ENCODE measurements at regions not wholly inside any gene's neighbourhood (a gene's known extent, or its start where the extent isn't known, plus 50 kb on each side); places are given as distances from the start of the nearest gene placed in this dataset.

- Histone ChIP-seq H4K8ac (replicated peaks; ENCODE audit: insufficient read length, low read depth, low read length) (no peak overlapping the region), H3K27me3 (ENCODE audit: insufficient read depth, low read length) (no peaks in the 10 kb centered on the region), H3K23ac (ENCODE audit: insufficient read length, low read depth, low read length) (no peak overlapping the region), H2BK5ac (ENCODE audit: insufficient read length, low read length) (no peak overlapping the region), H2AK5ac (ENCODE audit: insufficient read length, low read length) (no peak overlapping the region), H3K4me2 (ENCODE audit: insufficient read depth, insufficient read length, low read length) (no peak overlapping the region), H3K56ac (ENCODE audit: insufficient read length, low read depth, low read length) (no peak overlapping the region), H3K18ac (ENCODE audit: insufficient read length, low read depth, low read length) (no peak overlapping the region), H3T11ph (ENCODE audit: low read length) (no peak overlapping the region), H3K4ac (ENCODE audit: low read depth, low read length) (no peak overlapping the region), H3K14ac (ENCODE audit: insufficient read depth, low read length) (no peak overlapping the region), H2BK12ac (ENCODE audit: insufficient read length, low read depth, low read length) (no peak overlapping the region), H3K27ac (ENCODE audit: insufficient read length, low read depth, low read length) (no peak overlapping the region), H4K5ac (ENCODE audit: insufficient read length, low read depth, low read length) (no peak overlapping the region), H2AFZ (ENCODE audit: low read length) (no peak overlapping the region), H3K9ac (ENCODE audit: extremely low read depth, insufficient read length, low read length) (no peak overlapping the region), H4K20me1 (ENCODE audit: control insufficient read depth, insufficient read depth, insufficient read length) (no peaks in the 10 kb centered on the region), H3K23me2 (ENCODE audit: insufficient read length, low read depth, low read length, poor library complexity, severe bottlenecking) (no peaks in the 10 kb centered on the region), H3K4me1 (ENCODE audit: insufficient read depth, low read length) (peaks cover 9% of the 10 kb centered on the region), H2BK120ac (ENCODE audit: low read depth, low read length, poor library complexity, severe bottlenecking) (no peak overlapping the region), H4K91ac (ENCODE audit: insufficient read length, low read depth, low read length) (no peak overlapping the region), H3K9me3 (ENCODE audit: control insufficient read depth, low read depth, low read length) (no peaks in the 10 kb centered on the region), H2BK15ac (ENCODE audit: low read depth, low read length) (no peak overlapping the region), H2BK20ac (ENCODE audit: low read depth, low read length, poor library complexity, severe bottlenecking) (no peak overlapping the region), H3K79me1 (ENCODE audit: insufficient read depth, low read depth, low read length, poor library complexity, severe bottlenecking) (no peaks in the 10 kb centered on the region), H3K79me2 (ENCODE audit: insufficient read depth, low read length) (no peaks in the 10 kb centered on the region)
- H3K27me3 Mint-ChIP-seq (ENCODE audit: low read depth) = peaks cover 10% of the 10 kb centered on the region
- peaks cover 39 to 40% of the 10 kb centered on the region in 2 experiments for H3K4me1 Mint-ChIP-seq
- no peak overlapping the region for H3K27ac Mint-ChIP-seq
- no peak for DNase-seq
- TF ChIP-seq, protein P1, sequence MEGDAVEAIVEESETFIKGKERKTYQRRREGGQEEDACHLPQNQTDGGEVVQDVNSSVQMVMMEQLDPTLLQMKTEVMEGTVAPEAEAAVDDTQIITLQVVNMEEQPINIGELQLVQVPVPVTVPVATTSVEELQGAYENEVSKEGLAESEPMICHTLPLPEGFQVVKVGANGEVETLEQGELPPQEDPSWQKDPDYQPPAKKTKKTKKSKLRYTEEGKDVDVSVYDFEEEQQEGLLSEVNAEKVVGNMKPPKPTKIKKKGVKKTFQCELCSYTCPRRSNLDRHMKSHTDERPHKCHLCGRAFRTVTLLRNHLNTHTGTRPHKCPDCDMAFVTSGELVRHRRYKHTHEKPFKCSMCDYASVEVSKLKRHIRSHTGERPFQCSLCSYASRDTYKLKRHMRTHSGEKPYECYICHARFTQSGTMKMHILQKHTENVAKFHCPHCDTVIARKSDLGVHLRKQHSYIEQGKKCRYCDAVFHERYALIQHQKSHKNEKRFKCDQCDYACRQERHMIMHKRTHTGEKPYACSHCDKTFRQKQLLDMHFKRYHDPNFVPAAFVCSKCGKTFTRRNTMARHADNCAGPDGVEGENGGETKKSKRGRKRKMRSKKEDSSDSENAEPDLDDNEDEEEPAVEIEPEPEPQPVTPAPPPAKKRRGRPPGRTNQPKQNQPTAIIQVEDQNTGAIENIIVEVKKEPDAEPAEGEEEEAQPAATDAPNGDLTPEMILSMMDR (conservative IDR thresholded peaks at IDR 0.05) = no peak
- H3K36me3 Mint-ChIP-seq (ENCODE audit: insufficient read depth in 1 of 3, low read depth in 3 of 3) = peaks cover 0 to 6% (median 0%) of the 10 kb centered on the region in 3 experiments; a peak in 1 of 7 replicates
- H3K4me3 Mint-ChIP-seq = no peak overlapping the region; a peak in 1 of 5 replicates
- no CpG with 5 or more reads among the region's 3 CpGs for WGBS (ENCODE audit: extremely low coverage, insufficient read length, low lambda C conversion rate)
- H3K9me3 Mint-ChIP-seq = no peaks in the 10 kb centered on the region
Measured at GRCh38 chr1:232457595-232457994, 172.3 kb downstream of the SIPA1L2 start.
